DMS53 (cell line): ENCODE measurements at regions not wholly inside any gene's neighbourhood (a gene's known extent, or its start where the extent isn't known, plus 50 kb on each side); places are given as distances from the start of the nearest gene placed in this dataset.
"Not testable (repeated sequence)": the region's sequence is repeated elsewhere in the genome, so short reads cannot be mapped to it uniquely, and the experiment has no call there.

Experiments used
- DNase-seq: peaks from one replicate; lab custom pipeline; 2025; lab: John Stamatoyannopoulos, UW

GRCh38 chr21:35748678-35749314 lies 311.5 kb downstream of the SETD4 start:
- DNase-seq, result no peak

GRCh38 chr21:35743571-35743970 lies 316.8 kb downstream of the SETD4 start:
- DNase-seq, result peak; percentile 8

- DNase-seq, result peak; percentile 18
Measured at GRCh38 chr21:35738347-35738961, 321.9 kb downstream of the SETD4 start.

DNA sequence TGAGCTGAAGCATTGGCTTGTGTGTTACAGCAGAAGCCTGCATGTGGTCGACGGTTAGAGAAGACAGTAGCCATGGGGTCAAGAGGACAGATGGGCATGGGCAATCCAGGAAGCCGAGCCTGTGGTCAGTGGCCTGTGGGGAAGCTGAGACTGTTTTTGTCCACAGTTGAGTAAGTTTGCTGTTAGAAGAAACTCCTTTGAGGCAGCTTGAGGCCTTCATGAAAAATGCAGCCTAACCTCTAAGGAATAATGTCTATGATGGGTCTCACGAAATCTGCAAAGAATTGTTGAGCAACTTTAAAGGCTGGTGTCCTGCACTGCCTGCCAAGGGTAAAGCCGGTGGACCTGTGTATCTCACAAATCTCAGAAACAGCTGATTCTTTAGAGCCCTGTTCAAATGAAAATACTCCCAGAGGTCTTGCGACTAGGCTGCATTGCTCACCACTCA lies 322.4 kb downstream of the SETD4 start:
- DNase-seq, result no peak

DNA sequence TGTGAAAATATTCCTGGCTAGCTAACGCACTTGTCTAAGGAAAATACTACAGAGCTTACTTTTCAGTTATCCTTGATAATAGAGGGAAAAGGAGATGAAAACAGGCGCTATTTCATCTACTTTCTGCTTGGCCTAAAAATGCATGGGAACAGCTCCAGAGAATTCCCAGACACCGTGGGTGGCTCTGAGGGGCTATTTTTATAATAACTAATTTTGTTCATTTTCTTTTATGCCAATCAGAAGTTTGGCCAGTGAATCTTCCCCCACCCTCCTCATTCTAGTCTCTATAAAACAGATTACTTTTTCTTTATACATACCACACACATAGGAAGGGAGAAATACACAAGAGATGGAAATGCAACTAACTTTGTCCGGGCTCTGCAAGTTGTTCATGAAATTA lies 322.9 kb downstream of the SETD4 start:
- DNase-seq, result no peak

- DNase-seq, result no peak
Measured at GRCh38 chr21:35732788-35733187, 327.5 kb downstream of the SETD4 start.

DNA sequence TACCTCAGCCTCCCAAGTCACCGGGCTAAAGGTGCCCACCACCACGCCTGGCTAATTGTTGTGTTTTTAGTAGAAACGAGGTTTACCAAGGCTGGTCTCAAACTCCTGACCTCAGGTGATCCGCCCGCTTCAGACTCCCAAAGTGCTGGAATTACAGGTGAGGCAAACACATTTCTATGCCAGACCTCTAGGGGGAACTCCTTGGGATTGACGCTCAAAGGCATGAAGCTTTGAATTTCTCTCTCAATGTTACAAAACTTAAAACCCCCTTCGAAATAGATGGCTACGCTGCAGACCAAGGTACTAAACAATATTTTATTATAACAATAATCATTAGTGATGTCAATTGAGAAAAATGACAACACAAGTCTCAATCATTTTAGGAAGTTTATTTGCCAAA lies 330.0 kb downstream of the SETD4 start:
- no peak for DNase-seq

DNA sequence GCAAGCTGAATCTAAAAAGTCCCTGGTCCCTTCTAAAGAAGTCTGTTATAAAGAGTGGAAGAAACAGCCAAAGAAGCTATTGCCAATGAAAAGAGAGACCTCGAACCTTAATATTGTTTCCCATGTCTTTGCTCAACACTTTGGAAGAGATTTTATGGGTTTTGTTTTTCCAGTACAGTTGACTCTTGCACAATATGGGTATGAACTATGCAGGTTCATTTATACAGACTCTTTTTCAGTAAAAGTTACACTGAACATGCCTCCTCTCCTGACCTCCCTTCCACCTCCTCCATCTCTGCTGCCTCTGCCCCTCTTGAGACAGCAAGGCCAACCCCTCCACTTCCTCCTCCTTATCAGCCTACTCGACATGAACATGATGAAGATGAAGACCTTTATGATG lies 332.5 kb downstream of the SETD4 start:
- DNase-seq, result no peak

DNA sequence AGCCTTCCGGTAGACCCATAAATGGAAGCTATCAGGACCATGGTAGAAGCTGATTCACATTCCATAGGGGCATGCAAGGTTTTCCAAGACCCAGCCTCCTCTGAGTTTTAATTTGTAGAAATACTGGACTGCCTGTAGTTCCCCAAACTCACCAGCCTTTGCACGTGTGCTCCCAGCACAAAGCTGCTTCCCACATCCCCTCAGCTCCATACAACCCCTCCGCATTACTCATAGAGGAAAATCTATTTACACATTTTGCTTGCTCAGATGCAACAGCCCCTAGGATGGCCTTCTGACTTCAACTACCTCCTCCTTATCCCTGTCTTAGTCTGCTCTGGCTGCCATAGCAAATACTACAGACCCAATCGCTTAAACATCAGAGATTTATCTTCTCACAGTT lies 336.2 kb downstream of the SETD4 start:
- DNase-seq, result no peak

- DNase-seq, result no peak
Measured at GRCh38 chr21:35721701-35722100, 338.6 kb downstream of the SETD4 start.

DNA sequence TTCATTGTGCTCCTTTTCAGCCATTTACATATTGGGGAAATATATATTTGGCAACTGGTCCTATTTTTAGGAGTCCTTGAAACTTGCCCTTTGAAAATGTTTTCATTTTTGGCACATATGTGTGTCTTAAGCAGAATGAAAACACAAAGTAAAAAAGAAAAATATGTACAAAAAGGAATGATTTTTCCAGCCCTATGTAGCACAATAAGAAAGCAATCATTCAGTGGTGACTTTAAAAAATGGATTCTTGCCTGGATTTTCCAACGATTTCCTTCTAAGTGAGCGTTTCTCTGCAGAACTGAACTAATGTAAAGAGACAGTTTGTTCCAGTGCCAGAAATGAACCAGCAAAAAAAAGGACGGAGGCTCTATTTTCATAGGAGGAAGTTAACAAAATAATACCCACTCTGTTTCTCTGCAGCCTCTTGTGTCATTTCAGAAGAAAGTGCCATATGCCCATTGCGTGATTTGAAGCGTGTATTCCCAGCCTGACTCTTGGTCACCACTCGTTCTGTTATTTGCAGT lies 340.1 kb downstream of the SETD4 start:
- DNase-seq, result no peak

GRCh38 chr21:35719080-35719479 lies 341.2 kb downstream of the SETD4 start:
- DNase-seq, result no peak

- DNase-seq, result no peak
Measured at GRCh38 chr21:35716876-35717565, 343.3 kb downstream of the SETD4 start.

GRCh38 chr21:35713914-35714313 lies 346.4 kb downstream of the SETD4 start:
- DNase-seq, result no peak

DNA sequence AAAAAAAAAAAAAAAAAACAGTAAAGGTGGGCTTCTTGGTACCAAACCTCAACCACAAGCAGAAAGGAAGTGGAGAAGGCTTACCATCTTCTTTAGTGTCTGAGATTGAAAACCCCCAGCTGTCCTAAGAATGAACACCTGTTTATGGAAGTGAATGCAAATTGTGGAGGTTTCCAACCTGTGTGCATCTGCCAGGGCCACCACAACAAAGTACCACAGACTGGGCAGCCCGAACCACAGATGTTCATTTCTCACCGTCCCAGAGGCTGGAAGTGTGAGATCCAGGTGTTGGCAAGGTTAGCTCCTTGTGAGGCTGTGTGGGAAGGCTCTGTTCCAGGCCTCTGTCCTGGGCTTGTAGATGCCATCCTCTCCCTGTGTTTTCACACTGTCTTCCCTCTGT lies 348.7 kb downstream of the SETD4 start:
- DNase-seq, result no peak

DNA sequence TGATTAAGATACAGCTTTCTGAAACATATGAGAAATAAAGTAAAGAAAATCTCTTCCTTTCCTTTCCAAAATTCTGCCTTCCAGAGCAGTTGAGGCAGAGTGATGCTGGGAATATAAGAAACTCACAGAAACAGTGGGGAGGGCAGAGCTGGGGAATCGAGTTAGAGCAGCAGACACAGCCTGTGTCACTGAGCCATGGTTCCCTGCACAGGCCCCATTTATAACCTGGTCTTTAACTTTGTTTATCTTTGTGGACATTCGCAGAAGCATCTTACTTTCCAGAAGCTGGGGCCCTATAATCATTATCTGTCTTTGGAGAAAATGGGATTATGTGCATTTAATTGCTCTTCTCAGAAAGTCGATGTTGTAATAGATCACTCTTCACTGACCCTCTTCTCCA lies 349.1 kb downstream of the SETD4 start:
- DNase-seq, result no peak

- DNase-seq, result not testable (repeated sequence)
Measured at GRCh38 chr21:35709990-35710389, 350.3 kb downstream of the SETD4 start.

- no peak for DNase-seq
Measured at GRCh38 chr21:35705888-35706287, 354.4 kb downstream of the SETD4 start.

GRCh38 chr21:35705237-35705887 lies 355.0 kb downstream of the SETD4 start:
- DNase-seq, result peak; percentile 1

GRCh38 chr21:35703704-35704103 lies 356.6 kb downstream of the SETD4 start:
- DNase-seq, result no peak

DNA sequence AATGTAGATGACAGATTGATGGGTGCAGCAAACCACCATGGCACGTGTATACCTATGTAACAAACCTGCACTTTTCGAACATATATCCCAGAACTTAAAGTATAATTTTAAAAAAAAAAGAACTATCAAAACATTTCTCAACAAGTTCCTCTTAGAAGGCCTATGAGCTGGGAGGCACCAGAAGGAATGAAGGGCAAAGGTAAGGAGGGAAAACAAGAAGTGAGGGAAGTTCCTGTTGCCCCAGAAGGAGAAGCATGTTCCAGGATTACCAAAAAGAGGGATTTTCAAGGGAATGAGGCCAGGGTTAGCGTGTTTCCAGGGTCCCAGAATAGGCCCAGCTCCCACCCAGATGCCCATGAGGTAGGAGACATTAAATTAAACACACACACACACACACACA lies 361.0 kb downstream of the SETD4 start:
- no peak for DNase-seq

DNA sequence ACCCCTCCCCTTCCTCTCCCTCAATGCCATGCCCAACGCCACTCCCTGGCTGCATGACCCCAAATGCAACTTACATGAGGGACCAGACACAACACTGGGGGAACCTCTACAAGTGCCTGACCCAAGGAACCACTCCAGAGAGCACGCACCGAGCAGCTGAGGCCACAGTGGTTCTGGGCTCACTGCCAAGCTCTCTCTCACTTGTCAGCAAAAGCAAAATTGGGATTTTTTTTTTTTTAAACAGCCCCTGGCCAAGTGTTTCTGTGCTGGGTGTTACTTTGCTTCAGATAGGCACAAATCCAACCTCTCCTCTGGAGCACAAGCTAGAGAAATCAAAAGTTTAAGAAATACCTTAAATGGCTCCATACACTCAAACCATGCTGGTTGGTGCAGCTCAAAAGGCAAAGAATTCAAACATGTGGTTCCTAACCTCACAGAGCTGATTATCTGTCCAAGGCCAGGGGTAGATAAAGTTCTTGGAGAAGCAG lies 363.0 kb downstream of the SETD4 start:
- DNase-seq, result peak; percentile 72
